H9 (cell line): ENCODE measurements at regions not wholly inside any gene's neighbourhood (a gene's known extent, or its start where the extent isn't known, plus 50 kb on each side); places are given as distances from the start of the nearest gene placed in this dataset.

ENCODE experiments used
- DNase-seq: peaks from one replicate; pipeline ENCODE4 v3.0.0-alpha.2; 2017
- H2AFZ ChIP-seq: one replicate; pipeline ENCODE4 v1.6.1; 2013; ENCODE audit warnings: mild to moderate bottlenecking, low read length, control low read depth, moderate library complexity
- H2AK5ac ChIP-seq: 2 replicates; pipeline ENCODE4 v1.6.1; 2013; ENCODE audit warnings: low read length, control low read depth, mixed read lengths; ENCODE audit not compliant: insufficient read length
- H2BK120ac ChIP-seq: one replicate; pipeline ENCODE4 v1.6.1; 2013; ENCODE audit warnings: low read depth, mild to moderate bottlenecking, low read length, control low read depth, inconsistent platforms; ENCODE audit not compliant: poor library complexity, severe bottlenecking
- H2BK12ac ChIP-seq: 2 replicates; pipeline ENCODE4 v1.6.1; 2013; ENCODE audit warnings: low read length, control low read depth, mixed read lengths, low read depth; ENCODE audit not compliant: insufficient read length
- H2BK15ac ChIP-seq: 2 replicates; pipeline ENCODE4 v1.6.1; 2013; ENCODE audit warnings: low read depth, low read length, control low read depth
- H2BK20ac ChIP-seq: one replicate; pipeline ENCODE4 v1.6.1; 2013; ENCODE audit warnings: low read depth, mild to moderate bottlenecking, low read length, control low read depth, inconsistent platforms; ENCODE audit not compliant: poor library complexity, severe bottlenecking
- H2BK5ac ChIP-seq: 2 replicates; pipeline ENCODE4 v1.6.1; 2013; ENCODE audit warnings: low read length, control low read depth, mixed read lengths; ENCODE audit not compliant: insufficient read length
- H3K14ac ChIP-seq: 2 replicates; pipeline ENCODE4 v1.6.1; 2013; ENCODE audit warnings: low read length, control low read depth; ENCODE audit not compliant: insufficient read depth
- H3K18ac ChIP-seq: 2 replicates; pipeline ENCODE4 v1.6.1; 2013; ENCODE audit warnings: low read depth, mild to moderate bottlenecking, mixed read lengths, low read length, control low read depth; ENCODE audit not compliant: insufficient read length
- H3K23ac ChIP-seq: 2 replicates; pipeline ENCODE4 v1.6.1; 2013; ENCODE audit warnings: low read length, control low read depth, mixed read lengths, low read depth; ENCODE audit not compliant: insufficient read length
- H3K23me2 ChIP-seq: 2 replicates; pipeline ENCODE4 v1.6.1; 2013; ENCODE audit warnings: low read depth, mild to moderate bottlenecking, mixed read lengths, low read length, control low read depth; ENCODE audit not compliant: insufficient read length, poor library complexity, severe bottlenecking
- H3K27ac ChIP-seq: 2 replicates; pipeline ENCODE4 v1.5.1; 2013; ENCODE audit warnings: low read length, control low read depth, mixed read lengths, low read depth; ENCODE audit not compliant: insufficient read length
- H3K27me3 ChIP-seq: 2 replicates; pipeline ENCODE4 v1.6.1; 2013; ENCODE audit warnings: low read length, control low read depth, inconsistent platforms; ENCODE audit not compliant: insufficient read depth
- H3K4ac ChIP-seq: 2 replicates; pipeline ENCODE4 v1.6.1; 2013; ENCODE audit warnings: low read depth, mild to moderate bottlenecking, control low read depth, inconsistent platforms, low read length, moderate library complexity
- H3K4me1 ChIP-seq: 2 replicates; pipeline ENCODE4 v1.6.1; 2013; ENCODE audit warnings: low read length, control low read depth, inconsistent platforms; ENCODE audit not compliant: insufficient read depth
- H3K4me2 ChIP-seq: 2 replicates; pipeline ENCODE4 v1.6.1; 2013; ENCODE audit warnings: low read length, control low read depth, mixed read lengths; ENCODE audit not compliant: insufficient read length, insufficient read depth
- H3K56ac ChIP-seq: 2 replicates; pipeline ENCODE4 v1.6.1; 2013; ENCODE audit warnings: low read depth, mild to moderate bottlenecking, mixed read lengths, low read length, control low read depth; ENCODE audit not compliant: insufficient read length
- H3K79me1 ChIP-seq: 2 replicates; pipeline ENCODE4 v1.6.1; 2013; ENCODE audit warnings: low read depth, mild to moderate bottlenecking, moderate library complexity, low read length, control low read depth, inconsistent platforms; ENCODE audit not compliant: insufficient read depth, poor library complexity, severe bottlenecking
- H3K79me2 ChIP-seq: 2 replicates; pipeline ENCODE4 v1.6.1; 2013; ENCODE audit warnings: low read length, control low read depth, inconsistent platforms; ENCODE audit not compliant: insufficient read depth
- H3K9ac ChIP-seq: 2 replicates; pipeline ENCODE4 v1.6.1; 2013; ENCODE audit warnings: low read length, control low read depth, mixed read lengths; ENCODE audit not compliant: insufficient read length; ENCODE audit errors: extremely low read depth
- H3K9me3 ChIP-seq: one replicate; pipeline ENCODE4 v1.6.1; 2013; ENCODE audit warnings: low read depth, low read length, inconsistent platforms; ENCODE audit not compliant: control insufficient read depth
- H3T11ph ChIP-seq: one replicate; pipeline ENCODE4 v1.6.1; 2013; ENCODE audit warnings: mild to moderate bottlenecking, low read length, control low read depth, inconsistent platforms
- H4K20me1 ChIP-seq: one replicate; pipeline ENCODE4 v1.6.1; 2013; ENCODE audit not compliant: control insufficient read depth, insufficient read length, insufficient read depth
- H4K5ac ChIP-seq: 2 replicates; pipeline ENCODE4 v1.6.1; 2013; ENCODE audit warnings: low read depth, mild to moderate bottlenecking, mixed read lengths, low read length, control low read depth; ENCODE audit not compliant: insufficient read length
- H4K8ac ChIP-seq: replicated peaks from 2 replicates; pipeline ENCODE4 v1.6.1; 2013; ENCODE audit warnings: low read length, control low read depth, mixed read lengths, low read depth; ENCODE audit not compliant: insufficient read length
- H4K91ac ChIP-seq: 2 replicates; pipeline ENCODE4 v1.6.1; 2013; ENCODE audit warnings: low read depth, mild to moderate bottlenecking, moderate library complexity, mixed read lengths, low read length, control low read depth; ENCODE audit not compliant: insufficient read length
- H3K27ac Mint-ChIP-seq, 3 experiments: 2 replicates in 2 of 3; 3 replicates in 1 of 3; pipeline ENCODE4 v1.8.0; 2020 to 2021; ENCODE audit warnings: mixed read lengths in 3 of 3, mild to moderate bottlenecking in 1 of 3, moderate library complexity in 1 of 3
- H3K27me3 Mint-ChIP-seq: 2 replicates; pipeline ENCODE4 v1.8.0; 2021; ENCODE audit warnings: low read depth, mild to moderate bottlenecking, moderate library complexity, mixed read lengths
- H3K36me3 Mint-ChIP-seq, 3 experiments: 2 replicates in 2 of 3; 3 replicates in 1 of 3; pipeline ENCODE4 v1.8.0; 2020 to 2021; ENCODE audit warnings: low read depth in 3 of 3, mixed read lengths in 3 of 3; ENCODE audit not compliant: insufficient read depth in 1 of 3
- H3K4me1 Mint-ChIP-seq, 2 experiments: 2 replicates each; pipeline ENCODE4 v1.8.0; 2020; ENCODE audit warnings: mixed read lengths in 2 of 2
- H3K4me3 Mint-ChIP-seq, 2 experiments: 2 replicates in 1 of 2; 3 replicates in 1 of 2; pipeline ENCODE4 v1.8.0; 2020 to 2021; ENCODE audit warnings: mild to moderate bottlenecking in 2 of 2, mixed read lengths in 2 of 2, moderate library complexity in 1 of 2
- H3K9me3 Mint-ChIP-seq, 2 experiments: 2 replicates in 1 of 2; 3 replicates in 1 of 2; pipeline ENCODE4 v1.8.0; 2020; ENCODE audit warnings: mild to moderate bottlenecking in 2 of 2, mixed read lengths in 2 of 2, moderate library complexity in 1 of 2
- CTCF ChIP-seq: fragments of 200-600 bp; sonication (generic); conservative IDR thresholded peaks from 3 replicates; pipeline ENCODE4 v1.8.0; 2021; ENCODE audit warnings: antibody characterized with exemption, mild to moderate bottlenecking
- WGBS: extraction: QIAGEN DNeasy Blood & Tissue Kit; methylation state at CpG from one replicate; pipeline ENCODE4 v1.1.7; 2013; ENCODE audit warnings: missing lambda C conversion rate, low lambda C conversion rate, mixed read lengths; ENCODE audit not compliant: insufficient read length; ENCODE audit errors: extremely low coverage; 5-methylcytosine and 5-hydroxymethylcytosine counted together

DNA sequence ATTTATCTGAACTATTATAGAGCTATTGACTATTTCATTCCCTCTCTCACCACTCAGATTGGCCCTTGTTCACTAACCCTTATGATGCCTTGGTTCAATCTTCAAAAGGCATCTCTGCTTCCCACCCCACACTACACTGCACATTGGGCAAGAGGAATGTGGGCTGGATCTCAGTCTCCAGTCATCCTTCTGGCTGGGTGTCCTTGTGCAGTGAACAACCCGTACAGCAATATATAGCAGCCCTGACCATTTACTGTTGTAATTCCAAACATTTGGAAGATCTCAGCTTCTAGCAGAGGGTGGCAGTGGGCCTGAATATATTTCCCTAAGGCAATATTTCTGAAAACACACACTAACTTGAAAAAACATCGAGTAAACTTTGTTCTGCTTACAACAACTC lies 199.2 kb upstream of the GDNF start:
- no peak overlapping the region for H3K4me2 ChIP-seq
- H3K9me3 ChIP-seq: no peaks in the 10 kb centered on the region
- WGBS: no CpG with 5 or more reads among the region's 2 CpGs
- H3K27me3 ChIP-seq: no peaks in the 10 kb centered on the region
- no peak overlapping the region for H2AFZ ChIP-seq
- no peak overlapping the region for H2BK12ac ChIP-seq
- no peak for TF ChIP-seq CTCF
- H3K56ac ChIP-seq: no peak overlapping the region
- H3K23me2 ChIP-seq: no peaks in the 10 kb centered on the region
- H2BK120ac ChIP-seq: no peak overlapping the region
- peaks cover 2% of the 10 kb centered on the region; the same call in 1 of the 2 replicates for H3K27me3 Mint-ChIP-seq
- no peak overlapping the region for H2BK15ac ChIP-seq
- no peak overlapping the region for H2BK20ac ChIP-seq
- no peak overlapping the region for H3K18ac ChIP-seq
- H3K27ac ChIP-seq: no peak overlapping the region
- no peak overlapping the region for H3K27ac Mint-ChIP-seq
- H3K14ac ChIP-seq: no peak overlapping the region
- DNase-seq: no peak
- H3K4me1 Mint-ChIP-seq: peaks cover 0 to 2% of the 10 kb centered on the region in 2 experiments; a peak in 1 of 4 replicates
- H3K9ac ChIP-seq: no peak overlapping the region
- H2BK5ac ChIP-seq: no peak overlapping the region
- H3K9me3 Mint-ChIP-seq: peaks cover 0 to 2% of the 10 kb centered on the region in 2 experiments; a peak in 2 of 5 replicates
- no peak overlapping the region for H3K4ac ChIP-seq
- H3K79me1 ChIP-seq: no peaks in the 10 kb centered on the region
- no peak overlapping the region for H4K5ac ChIP-seq
- H2AK5ac ChIP-seq: no peak overlapping the region
- H3K23ac ChIP-seq: no peak overlapping the region
- no peak overlapping the region for H3T11ph ChIP-seq
- no peaks in the 10 kb centered on the region for H4K20me1 ChIP-seq
- no peaks in the 10 kb centered on the region for H3K4me1 ChIP-seq
- H4K8ac ChIP-seq: no peak overlapping the region
- H3K4me3 Mint-ChIP-seq: no peak overlapping the region
- H3K79me2 ChIP-seq: no peaks in the 10 kb centered on the region
- H4K91ac ChIP-seq: no peak overlapping the region
- no peaks in the 10 kb centered on the region for H3K36me3 Mint-ChIP-seq
